Testis (tissue), 2 donors: ENCODE measurements at regions not wholly inside any gene's neighbourhood (a gene's known extent, or its start where the extent isn't known, plus 50 kb on each side); places are given as distances from the start of the nearest gene placed in this dataset.

Experiments
- CTCF ChIP-seq, 3 experiments: fragments of 450-650 bp in 2 of 3; fragments of 200-600 bp in 1 of 3; sonication (generic) in 1 of 3; IDR thresholded peaks; one replicate each; pipeline ENCODE4 v1.5.1; 2016 to 2019; ENCODE audit warnings: antibody characterized with exemption in 3 of 3, mild to moderate bottlenecking in 2 of 3, moderate library complexity in 1 of 3
- POLR2A ChIP-seq: fragments of 450-650 bp; IDR thresholded peaks from one replicate; pipeline ENCODE4 v1.6.1; 2017; ENCODE audit warnings: antibody characterized with exemption, mild to moderate bottlenecking, moderate library complexity

GRCh38 chr11:19595499-19595839 lies 117.2 kb upstream of the NAV2 start:
- no peak for TF ChIP-seq CTCF (IDR thresholded peaks at IDR 0.05)
- no peak for TF ChIP-seq POLR2A
